RWPE1 (cell line): ENCODE measurements at regions not wholly inside any gene's neighbourhood (a gene's known extent, or its start where the extent isn't known, plus 50 kb on each side); places are given as distances from the start of the nearest gene placed in this dataset.
"Not testable (repeated sequence)": the region's sequence is repeated elsewhere in the genome, so short reads cannot be mapped to it uniquely, and the experiment has no call there.

ENCODE experiments used
- CTCF ChIA-PET: fragments of 350-600 bp; sonication (Branson Sonifier 250); formaldehyde crosslinking; extraction: SDS; loops from one replicate; lab custom pipeline; 2021; lab: Yijun Ruan, JAX
- POLR2A ChIA-PET: fragments of 400-600 bp; formaldehyde crosslinking; extraction: SDS; loops from one replicate; lab custom pipeline; 2020; ENCODE audit warnings: antibody characterized with exemption; ENCODE audit not compliant: low non-redundant PET; lab: Yijun Ruan, JAX
- DNase-seq: peaks from one replicate; pipeline ENCODE4 v3.0.0; 2012; ENCODE audit warnings: low spot score
- H3K27ac ChIP-seq: fragments of 450-650 bp; 2 replicates; pipeline ENCODE4 v1.5.1; 2017
- TF ChIP-seq, protein P1 (sequence below): fragments of 450-650 bp; conservative IDR thresholded peaks from 2 replicates; pipeline ENCODE4 v1.5.1; 2017; ENCODE audit warnings: low read depth, mild to moderate bottlenecking

DNA sequence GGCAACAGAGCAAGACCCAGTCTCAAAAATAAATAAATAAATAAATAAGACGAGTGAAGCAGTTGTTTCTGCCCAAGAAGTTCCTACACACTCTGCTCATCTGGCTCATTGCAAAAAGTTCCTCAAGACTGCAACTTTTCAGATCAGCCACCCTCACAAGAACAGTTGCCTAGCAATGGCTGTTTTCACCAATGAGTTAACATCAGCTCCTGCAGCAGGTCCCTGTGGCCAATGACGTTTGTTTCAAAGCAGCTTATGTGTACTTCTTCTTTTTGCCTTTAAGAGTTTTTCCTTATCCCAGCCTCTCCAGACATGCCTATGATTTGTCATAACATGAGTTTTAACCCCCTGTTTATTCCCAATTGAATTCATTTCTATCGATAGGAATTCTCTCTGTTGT lies 118.4 kb upstream of the SPRED1 start:
- no peak overlapping the region for H3K27ac ChIP-seq
- CTCF ChIA-PET, result no interaction called here
- TF ChIP-seq, protein P1, sequence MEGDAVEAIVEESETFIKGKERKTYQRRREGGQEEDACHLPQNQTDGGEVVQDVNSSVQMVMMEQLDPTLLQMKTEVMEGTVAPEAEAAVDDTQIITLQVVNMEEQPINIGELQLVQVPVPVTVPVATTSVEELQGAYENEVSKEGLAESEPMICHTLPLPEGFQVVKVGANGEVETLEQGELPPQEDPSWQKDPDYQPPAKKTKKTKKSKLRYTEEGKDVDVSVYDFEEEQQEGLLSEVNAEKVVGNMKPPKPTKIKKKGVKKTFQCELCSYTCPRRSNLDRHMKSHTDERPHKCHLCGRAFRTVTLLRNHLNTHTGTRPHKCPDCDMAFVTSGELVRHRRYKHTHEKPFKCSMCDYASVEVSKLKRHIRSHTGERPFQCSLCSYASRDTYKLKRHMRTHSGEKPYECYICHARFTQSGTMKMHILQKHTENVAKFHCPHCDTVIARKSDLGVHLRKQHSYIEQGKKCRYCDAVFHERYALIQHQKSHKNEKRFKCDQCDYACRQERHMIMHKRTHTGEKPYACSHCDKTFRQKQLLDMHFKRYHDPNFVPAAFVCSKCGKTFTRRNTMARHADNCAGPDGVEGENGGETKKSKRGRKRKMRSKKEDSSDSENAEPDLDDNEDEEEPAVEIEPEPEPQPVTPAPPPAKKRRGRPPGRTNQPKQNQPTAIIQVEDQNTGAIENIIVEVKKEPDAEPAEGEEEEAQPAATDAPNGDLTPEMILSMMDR, result no peak
- DNase-seq, result no peak
- POLR2A ChIA-PET, result no interaction called here

DNA sequence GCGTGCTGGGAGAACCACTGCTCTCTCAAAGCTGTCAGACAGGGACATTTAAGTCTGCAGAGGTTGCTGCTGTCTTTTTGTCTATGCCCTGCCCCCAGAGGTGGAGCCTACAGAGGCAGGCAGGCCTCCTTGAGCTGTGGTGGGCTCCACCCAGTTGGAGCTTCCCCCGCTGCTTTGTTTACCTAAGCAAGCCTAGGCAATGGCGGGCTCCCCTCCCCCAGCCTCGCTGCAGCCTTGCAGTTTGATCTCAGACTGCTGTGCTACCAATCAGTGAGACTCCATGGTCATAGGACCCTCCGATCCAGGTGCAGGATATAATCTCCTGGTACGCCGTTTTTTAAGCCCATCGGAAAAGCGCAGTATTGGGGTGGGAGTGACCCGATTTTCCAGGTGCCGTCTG lies 110.4 kb upstream of the SPRED1 start:
- H3K27ac ChIP-seq, CTCF ChIA-PET, DNase-seq, POLR2A ChIA-PET: not testable (repeated sequence)

DNA sequence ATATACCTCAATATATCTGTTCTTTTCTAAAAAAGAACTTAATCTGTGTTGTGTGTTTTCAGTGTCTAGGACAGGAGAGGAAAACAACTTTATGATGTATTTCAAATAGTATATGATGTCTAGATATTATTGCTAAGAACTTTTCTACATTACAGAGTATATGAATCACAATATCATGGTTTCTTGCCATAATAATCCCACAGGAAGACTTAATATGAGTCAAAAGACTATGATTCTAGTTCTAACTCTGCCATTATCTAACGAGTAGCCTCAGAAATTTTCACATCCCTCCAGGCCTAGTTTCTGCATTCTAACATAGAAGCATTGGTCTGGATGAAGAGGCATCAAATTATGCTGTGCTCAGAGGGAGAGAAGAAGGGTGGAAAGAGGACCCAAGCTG lies 107.7 kb upstream of the SPRED1 start:
- CTCF ChIA-PET, result interaction anchor here (1.1 kb wide), 1 partner anchor 18 kb away, joined by 3 read pairs; no protein-coding TSS in a partner anchor
- TF ChIP-seq, protein P1, result no peak
- POLR2A ChIA-PET, result no interaction called here
- no peak overlapping the region for H3K27ac ChIP-seq
- no peak for DNase-seq

DNA sequence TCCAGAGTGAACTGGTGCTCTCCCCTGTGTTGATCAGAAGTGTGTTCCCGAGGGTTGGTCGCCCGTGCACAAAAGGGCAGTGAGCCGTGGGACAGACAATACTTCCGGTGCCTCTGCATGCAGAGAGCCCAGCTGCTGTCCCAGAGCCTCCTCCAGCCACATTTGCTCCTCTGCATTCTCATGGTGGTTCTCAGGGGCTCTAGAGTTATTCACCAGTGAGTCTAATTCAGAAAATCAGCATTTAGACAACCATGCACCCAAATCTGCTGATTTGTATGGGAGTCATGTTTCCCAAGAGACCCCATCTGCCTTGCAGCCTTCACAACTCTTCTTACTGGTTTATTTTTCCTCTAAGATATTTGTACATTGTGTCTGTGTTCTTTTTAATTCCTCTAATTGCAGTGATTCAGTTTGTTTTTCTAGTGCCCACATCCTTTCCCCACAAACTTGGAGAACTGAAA lies 107.0 kb upstream of the SPRED1 start:
- no peak for DNase-seq
- ChIA-PET POLR2A (no interaction called here), CTCF (interaction anchor here (1.1 kb wide), 1 partner anchor 17 kb away, joined by 3 read pairs; no protein-coding TSS in a partner anchor)
- H3K27ac ChIP-seq, result no peak overlapping the region
- TF ChIP-seq, protein P1, result no peak

DNA sequence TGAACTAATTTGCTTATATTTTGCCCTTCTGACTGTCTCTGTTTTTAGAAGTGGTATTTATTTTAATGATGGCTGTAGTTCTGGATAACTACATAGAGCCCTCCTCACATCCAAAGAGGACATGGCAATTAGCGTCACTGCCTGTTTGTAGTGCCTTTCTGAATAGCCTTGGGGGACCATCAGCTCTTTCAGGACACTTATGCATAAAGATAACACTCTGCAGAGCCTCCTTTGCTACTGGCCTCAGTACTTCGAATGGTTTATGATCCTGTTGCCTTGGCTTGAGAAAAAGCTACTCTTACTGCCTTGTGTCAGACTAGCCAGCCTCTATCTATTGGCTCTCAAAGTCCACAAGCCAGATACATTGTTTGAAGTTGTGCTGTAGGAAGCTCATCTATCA lies 105.4 kb upstream of the SPRED1 start:
- DNase-seq, result no peak
- POLR2A ChIA-PET, result no interaction called here
- CTCF ChIA-PET, result no interaction called here
- TF ChIP-seq, protein P1, result no peak
- H3K27ac ChIP-seq, result no peak overlapping the region

DNA sequence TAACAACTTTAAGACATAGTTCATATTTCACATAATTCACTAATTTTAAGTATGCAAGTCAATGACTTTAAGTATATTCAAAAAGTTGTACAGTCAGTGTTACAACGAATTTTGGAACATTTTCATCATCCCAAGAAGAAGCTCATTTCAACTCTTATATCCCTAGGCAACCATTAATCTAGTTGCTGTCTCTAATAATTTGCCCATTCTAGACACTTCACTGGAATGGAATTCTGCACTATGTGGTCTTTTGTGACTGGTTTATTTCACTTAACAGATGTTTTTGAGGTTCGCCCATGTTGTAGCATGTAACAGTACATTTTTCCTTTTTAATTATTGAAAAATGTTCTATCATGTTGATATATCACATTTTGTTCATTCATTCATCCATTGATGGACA lies 104.2 kb upstream of the SPRED1 start:
- no peak overlapping the region for H3K27ac ChIP-seq
- TF ChIP-seq, protein P1, result no peak
- POLR2A ChIA-PET, result no interaction called here
- DNase-seq, result no peak
- CTCF ChIA-PET, result interaction anchor here (0.7 kb wide), 1 partner anchor 152 kb away, joined by 4 read pairs; no protein-coding TSS in a partner anchor

DNA sequence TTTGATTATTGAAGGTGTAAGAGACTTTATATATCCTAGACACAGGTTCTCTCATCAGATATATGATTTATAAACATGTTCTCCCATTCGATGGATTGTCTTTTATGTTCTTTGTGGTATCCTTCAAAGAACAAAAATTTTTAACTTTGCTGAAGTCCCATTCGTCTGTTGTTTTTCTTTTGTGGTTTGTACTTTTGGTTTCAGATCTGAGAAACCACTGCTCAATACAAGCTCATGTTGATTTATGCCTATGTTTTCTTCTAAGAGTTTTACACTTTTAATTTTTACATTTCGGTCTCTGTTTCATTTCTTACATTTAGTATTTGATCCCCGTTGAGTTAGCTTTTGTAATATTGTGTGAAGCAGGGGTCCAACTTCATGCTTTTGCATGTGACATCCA lies 103.3 kb upstream of the SPRED1 start:
- no peak for DNase-seq
- ChIA-PET CTCF (no interaction called here), POLR2A (no interaction called here)
- H3K27ac ChIP-seq, result no peak overlapping the region
- TF ChIP-seq, protein P1, result no peak
